Loucy (cell line): ENCODE measurements at regions not wholly inside any gene's neighbourhood (a gene's known extent, or its start where the extent isn't known, plus 50 kb on each side); places are given as distances from the start of the nearest gene placed in this dataset.

ENCODE experiments used
- H2AFZ ChIP-seq: fragments of 200-600 bp; sonication (generic); 2 replicates; pipeline ENCODE4 v1.6.0; 2016; ENCODE audit warnings: antibody characterized with exemption, mild to moderate bottlenecking, low read length, moderate library complexity
- H3F3A ChIP-seq: fragments of 200-600 bp; 2 replicates; pipeline ENCODE4 v1.6.0; 2016; ENCODE audit warnings: antibody characterized with exemption, low read depth, mild to moderate bottlenecking
- H3K27me3 ChIP-seq: fragments of 200-600 bp; sonication (generic); 2 replicates; pipeline ENCODE4 v1.6.1; 2014; ENCODE audit warnings: low read length, mild to moderate bottlenecking; ENCODE audit not compliant: insufficient read depth, poor library complexity, severe bottlenecking
- H3K36me3 ChIP-seq: fragments of 200-600 bp; sonication (generic); 2 replicates; pipeline ENCODE4 v1.6.1; 2016; ENCODE audit warnings: low read length; ENCODE audit not compliant: insufficient read depth
- H3K4me1 ChIP-seq: fragments of 200-600 bp; sonication (generic); 2 replicates; pipeline ENCODE4 v1.5.1; 2014; ENCODE audit warnings: low read length, mild to moderate bottlenecking; ENCODE audit not compliant: insufficient read depth, poor library complexity, severe bottlenecking
- H3K4me2 ChIP-seq: fragments of 200-600 bp; sonication (generic); 2 replicates; pipeline ENCODE4 v1.6.0; 2014; ENCODE audit warnings: antibody characterized with exemption, low read length, low read depth, mild to moderate bottlenecking; ENCODE audit not compliant: poor library complexity, severe bottlenecking
- H3K4me3 ChIP-seq: fragments of 200-600 bp; sonication (generic); 2 replicates; pipeline ENCODE4 v1.5.1; 2014; ENCODE audit warnings: low read length, mild to moderate bottlenecking, mixed read lengths; ENCODE audit not compliant: poor library complexity, severe bottlenecking
- H3K79me2 ChIP-seq: fragments of 200-600 bp; sonication (generic); 2 replicates; pipeline ENCODE4 v1.6.1; 2014; ENCODE audit warnings: low read length; ENCODE audit not compliant: insufficient read depth
- H3K9ac ChIP-seq: fragments of 200-600 bp; sonication (generic); 2 replicates; pipeline ENCODE4 v1.6.0; 2014; ENCODE audit warnings: mild to moderate bottlenecking, low read depth, low read length, moderate library complexity; ENCODE audit not compliant: poor library complexity, severe bottlenecking
- H3K9me2 ChIP-seq: fragments of 200-600 bp; sonication (generic); replicated peaks from 2 replicates; pipeline ENCODE4 v1.6.1; 2016; ENCODE audit warnings: low read depth, low read length, mixed read lengths
- H3K9me3 ChIP-seq: fragments of 200-600 bp; sonication (generic); 2 replicates; pipeline ENCODE4 v1.6.1; 2014; ENCODE audit warnings: mild to moderate bottlenecking, antibody characterized with exemption, low read length, low read depth; ENCODE audit not compliant: insufficient read depth
- H4K20me1 ChIP-seq: fragments of 200-600 bp; sonication (generic); 2 replicates; pipeline ENCODE4 v1.6.0; 2014; ENCODE audit warnings: antibody characterized with exemption, low read length, mild to moderate bottlenecking; ENCODE audit not compliant: insufficient read depth, poor library complexity, severe bottlenecking
- CTCF ChIP-seq: fragments of 200-600 bp; sonication (generic); conservative IDR thresholded peaks from 2 replicates; pipeline ENCODE4 v1.5.1; 2014; ENCODE audit warnings: mild to moderate bottlenecking, antibody characterized with exemption, low read length
- EZH2phosphoT487 ChIP-seq: fragments of 200-600 bp; IDR thresholded peaks from 2 replicates; pipeline ENCODE4 v1.6.1; 2018; ENCODE audit warnings: antibody characterized with exemption, mild to moderate bottlenecking, moderate library complexity, borderline replicate concordance

GRCh38 chr3:187985647-187986046 lies 168.3 kb upstream of the LPP start:
- H3K9me3 ChIP-seq = no peaks in the 10 kb centered on the region
- no peak overlapping the region for H2AFZ ChIP-seq
- H3K9me2 ChIP-seq = no peaks in the 10 kb centered on the region
- no peak overlapping the region for H3K9ac ChIP-seq
- TF ChIP-seq EZH2phosphoT487 = no peak
- TF ChIP-seq CTCF = no peak
- no peaks in the 10 kb centered on the region for H4K20me1 ChIP-seq
- no peak overlapping the region for H3K4me3 ChIP-seq
- no peaks in the 10 kb centered on the region for H3K79me2 ChIP-seq
- H3F3A ChIP-seq = no peaks in the 10 kb centered on the region
- H3K4me2 ChIP-seq = peak overlapping the region; percentile 68
- peaks cover 81% of the 10 kb centered on the region for H3K4me1 ChIP-seq
- no peaks in the 10 kb centered on the region for H3K36me3 ChIP-seq
- H3K27me3 ChIP-seq = no peaks in the 10 kb centered on the region

DNA sequence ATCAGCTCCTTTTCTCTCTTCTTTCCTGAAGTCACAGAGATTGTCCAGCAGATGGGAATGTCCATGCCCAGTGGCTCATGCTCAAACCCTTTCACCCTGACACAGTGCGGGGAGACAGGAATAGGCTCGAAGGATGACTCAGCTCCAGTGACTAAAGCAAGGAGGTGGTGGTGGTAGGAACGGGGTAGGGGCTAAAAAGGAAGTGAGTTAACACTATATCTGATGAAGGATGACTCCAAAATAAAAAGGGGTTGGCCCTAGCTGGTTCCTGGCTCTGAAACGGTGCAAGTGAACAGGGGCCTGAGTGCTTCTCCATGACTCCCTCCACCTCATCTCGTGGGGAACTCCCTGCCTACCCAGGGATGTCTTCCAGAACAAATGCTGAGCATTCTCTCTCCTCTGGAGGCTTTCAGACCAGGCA lies 167.4 kb upstream of the LPP start:
- H3K4me2 ChIP-seq = peak overlapping the region; percentile 68
- no peaks in the 10 kb centered on the region for H3K9me2 ChIP-seq
- H3K36me3 ChIP-seq = no peaks in the 10 kb centered on the region
- peak overlapping the region; percentile 37 for H3K4me3 ChIP-seq
- peak overlapping the region; percentile 60 for H3K9ac ChIP-seq
- H4K20me1 ChIP-seq = no peaks in the 10 kb centered on the region
- H3F3A ChIP-seq = no peaks in the 10 kb centered on the region
- no peaks in the 10 kb centered on the region for H3K27me3 ChIP-seq
- peak overlapping the region; percentile 28 for H2AFZ ChIP-seq
- no peaks in the 10 kb centered on the region for H3K79me2 ChIP-seq
- H3K4me1 ChIP-seq = peaks cover 76% of the 10 kb centered on the region
- H3K9me3 ChIP-seq = no peaks in the 10 kb centered on the region
- TF ChIP-seq CTCF (no peak), EZH2phosphoT487 (no peak)

GRCh38 chr3:187987187-187987586 lies 166.8 kb upstream of the LPP start:
- Histone ChIP-seq H3K4me3 (peak overlapping the region; percentile 37), H3K9me2 (no peaks in the 10 kb centered on the region), H3K79me2 (no peaks in the 10 kb centered on the region), H3F3A (no peaks in the 10 kb centered on the region), H3K9me3 (no peaks in the 10 kb centered on the region), H3K27me3 (no peaks in the 10 kb centered on the region), H3K36me3 (no peaks in the 10 kb centered on the region), H2AFZ (peak overlapping the region; percentile 28; the same call in 1 of the 2 replicates), H3K4me2 (peak overlapping the region; percentile 68), H3K9ac (peak overlapping the region; percentile 60), H3K4me1 (peaks cover 70% of the 10 kb centered on the region), H4K20me1 (no peaks in the 10 kb centered on the region)
- TF ChIP-seq EZH2phosphoT487 (no peak), CTCF (no peak)
